Activated T-cell treated with anti-CD3 and anti-CD28 coated beads, Interleukin-2, amount 50 U/mL, for 72 hours (primary cell): ENCODE measurements at regions not wholly inside any gene's neighbourhood (a gene's known extent, or its start where the extent isn't known, plus 50 kb on each side); places are given as distances from the start of the nearest gene placed in this dataset.

Experiments used
- ATAC-seq, 2 donors: fragments of 150-1000 bp; cut with Tn5 transposase; replicated peaks in 1 of 2; 2 replicates each; pipeline ENCODE4 v1.10.0; 2021; ENCODE audit warnings: moderate library complexity in 2 of 2, mild to moderate bottlenecking in 1 of 2
- DNase-seq, 2 donors: peaks; one replicate each; pipeline ENCODE4 v3.0.0; 2021 to 2022; ENCODE audit warnings: mixed read lengths in 1 of 2
- H3K27ac Mint-ChIP-seq: one replicate; pipeline ENCODE4 v1.8.0; 2022; ENCODE audit warnings: mild to moderate bottlenecking, moderate library complexity, mixed read lengths
- H3K27me3 Mint-ChIP-seq: one replicate; pipeline ENCODE4 v1.8.0; 2022; ENCODE audit warnings: low read depth, mixed read lengths
- H3K36me3 Mint-ChIP-seq, 2 donors: one replicate each; pipeline ENCODE4 v1.8.0; 2022; ENCODE audit warnings: mixed read lengths in 2 of 2, mild to moderate bottlenecking in 1 of 2; ENCODE audit not compliant: insufficient read depth in 2 of 2
- H3K4me1 Mint-ChIP-seq: one replicate; pipeline ENCODE4 v1.8.0; 2022; ENCODE audit warnings: low read depth, mixed read lengths
- H3K4me3 Mint-ChIP-seq, 2 donors: one replicate each; pipeline ENCODE4 v1.8.0; 2022; ENCODE audit warnings: mild to moderate bottlenecking in 2 of 2, mixed read lengths in 2 of 2, moderate library complexity in 2 of 2
- H3K9me3 Mint-ChIP-seq, 2 donors: one replicate each; pipeline ENCODE4 v1.8.0; 2022; ENCODE audit warnings: mixed read lengths in 2 of 2

DNA sequence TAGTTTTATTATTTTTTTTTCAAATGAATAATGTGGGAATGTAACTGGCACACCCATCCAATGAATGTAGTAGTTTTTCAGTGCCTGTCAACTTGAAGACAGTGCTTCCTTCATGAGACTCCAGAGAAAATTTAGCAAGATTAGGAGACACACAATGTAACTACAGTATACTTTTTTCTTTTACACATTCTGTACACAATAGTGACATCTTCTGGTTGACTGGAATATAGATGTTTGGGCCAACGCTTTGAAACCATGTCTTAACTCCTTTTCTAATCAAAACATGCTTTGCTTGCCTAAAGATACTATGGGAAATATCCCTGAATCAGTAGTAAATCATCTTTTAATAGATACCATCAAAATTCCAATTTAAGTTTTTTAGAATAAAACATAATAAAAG lies 229.5 kb upstream of the ZC3H15 start:
- Mint-ChIP-seq H3K36me3 (no peaks in the 10 kb centered on the region), H3K27ac (no peak overlapping the region), H3K4me3 (no peak overlapping the region), H3K27me3 (no peaks in the 10 kb centered on the region), H3K4me1 (no peaks in the 10 kb centered on the region), H3K9me3 (no peaks in the 10 kb centered on the region)
- DNase-seq, result no peak
- ATAC-seq, result no peak

DNA sequence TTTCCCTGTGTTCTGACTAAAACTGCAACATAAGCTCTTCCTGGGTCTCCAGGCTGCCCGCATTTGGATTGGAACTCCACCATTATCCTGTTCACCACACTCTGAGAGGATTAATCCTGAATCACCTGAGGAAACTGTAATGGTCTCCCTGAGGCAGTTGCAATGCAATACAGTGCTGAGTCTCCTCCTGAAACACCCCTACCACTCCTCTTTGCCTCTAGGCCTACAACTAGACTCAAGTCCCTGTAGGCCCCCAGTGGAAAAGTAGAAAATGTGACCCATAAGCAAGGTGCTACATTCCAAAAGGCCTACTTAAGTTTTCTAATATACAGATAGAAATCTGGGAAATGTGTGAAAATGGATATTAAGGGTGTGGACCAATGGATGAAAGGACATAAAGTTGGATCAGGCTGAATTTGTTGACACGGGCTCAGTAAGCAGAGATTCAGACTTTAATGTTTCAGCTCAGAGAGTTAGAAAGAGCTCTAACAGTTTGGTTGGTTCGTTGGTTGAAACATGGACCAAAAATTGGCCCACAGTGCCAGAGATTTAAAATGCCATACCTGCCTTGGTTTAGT lies 222.3 kb upstream of the ZC3H15 start:
- Mint-ChIP-seq H3K4me3 (no peak overlapping the region), H3K36me3 (peaks cover 0 to 3% of the 10 kb centered on the region in 2 donors)

DNA sequence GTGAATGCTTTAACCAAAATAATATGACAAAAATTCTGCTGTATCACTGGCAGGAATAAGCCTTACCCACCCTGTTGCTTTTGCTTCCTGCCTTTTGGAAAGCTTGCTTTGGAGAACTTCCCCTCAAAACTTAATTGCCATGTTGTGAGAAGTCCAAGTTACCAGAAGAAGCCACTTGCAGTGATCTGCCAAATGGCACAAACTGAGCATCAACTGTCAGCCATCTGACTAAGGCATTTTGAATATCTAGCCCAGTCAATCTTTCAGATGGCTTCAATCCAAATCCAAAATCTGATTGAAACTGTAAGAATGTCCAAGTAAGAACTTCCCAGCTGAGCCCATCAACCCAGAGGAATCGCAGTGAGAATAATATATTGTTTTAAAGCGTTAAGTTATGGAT lies 216.5 kb upstream of the ZC3H15 start:
- Mint-ChIP-seq H3K27ac (no peak overlapping the region), H3K4me1 (no peaks in the 10 kb centered on the region), H3K9me3 (peaks cover 3 to 6% of the 10 kb centered on the region in 2 donors), H3K36me3 (peaks cover 4 to 6% of the 10 kb centered on the region in 2 donors), H3K27me3 (no peaks in the 10 kb centered on the region), H3K4me3 (no peak overlapping the region)
- ATAC-seq, result no peak
- no peak for DNase-seq

More for the DNA sequence above, 222.3 kb upstream of the ZC3H15 start:
- Mint-ChIP-seq H3K4me1 (no peaks in the 10 kb centered on the region), H3K27ac (no peak overlapping the region), H3K9me3 (peaks cover 0 to 4% of the 10 kb centered on the region in 2 donors), H3K27me3 (no peaks in the 10 kb centered on the region)
- ATAC-seq, result no peak
- DNase-seq, result no peak

DNA sequence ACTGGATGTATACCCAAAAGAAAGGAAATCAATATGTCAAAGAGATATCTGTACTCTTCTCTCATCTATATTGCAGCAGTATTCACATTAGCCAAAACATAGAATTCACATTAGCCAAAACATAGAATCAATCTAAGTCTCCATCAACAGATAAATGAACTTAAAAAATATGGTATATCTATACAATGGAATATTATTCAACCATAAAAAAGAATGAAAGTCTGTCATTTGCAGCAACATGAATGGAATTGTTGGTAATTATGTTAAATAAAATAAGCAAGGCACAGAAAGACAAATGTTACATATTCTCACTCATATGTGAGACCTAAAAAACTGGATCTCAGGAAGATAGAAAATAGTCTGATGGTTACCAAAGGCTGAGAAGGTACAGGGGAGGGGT lies 212.1 kb upstream of the ZC3H15 start:
- Mint-ChIP-seq H3K27me3 (no peaks in the 10 kb centered on the region), H3K4me3 (no peak overlapping the region), H3K9me3 (peaks cover 3 to 7% of the 10 kb centered on the region in 2 donors), H3K27ac (no peak overlapping the region), H3K4me1 (no peaks in the 10 kb centered on the region), H3K36me3 (peaks cover 4 to 5% of the 10 kb centered on the region in 2 donors)
- DNase-seq (no peak), ATAC-seq (no peak)

DNA sequence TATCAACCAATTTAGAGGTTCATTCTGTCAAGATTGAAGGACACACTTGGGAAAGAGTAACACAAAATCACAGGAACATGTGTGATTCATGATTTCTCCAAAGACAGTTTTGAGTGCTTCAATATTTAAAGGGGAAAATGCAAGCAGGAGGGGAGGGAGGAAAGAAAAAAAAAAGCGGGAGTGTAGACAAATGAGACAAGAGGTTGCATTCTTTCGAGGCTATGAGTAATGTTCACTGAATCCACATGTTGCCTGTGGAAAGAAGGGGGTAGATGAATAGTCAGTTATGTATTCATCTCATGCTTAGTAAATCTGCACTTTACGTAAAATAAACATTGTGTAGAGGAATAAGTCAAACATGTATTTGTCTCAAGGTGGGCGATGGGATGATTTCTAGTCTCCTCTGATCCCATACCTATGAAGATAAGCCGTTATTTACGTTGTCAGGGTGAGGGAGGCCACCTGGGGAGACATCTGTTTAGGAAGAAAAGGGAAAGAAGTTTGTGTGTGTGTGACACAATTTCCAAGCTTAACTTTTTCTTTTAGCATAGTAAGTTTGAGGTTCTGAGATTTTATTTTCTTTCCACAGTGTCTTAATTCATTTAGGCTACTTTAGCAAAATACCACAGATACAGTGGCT lies 211.0 kb upstream of the ZC3H15 start:
- Mint-ChIP-seq H3K9me3 (peaks cover 3 to 7% of the 10 kb centered on the region in 2 donors), H3K27me3 (no peaks in the 10 kb centered on the region), H3K4me1 (no peaks in the 10 kb centered on the region), H3K27ac (no peak overlapping the region), H3K4me3 (no peak overlapping the region), H3K36me3 (peaks cover 2 to 4% of the 10 kb centered on the region in 2 donors)
- no peak for ATAC-seq
- DNase-seq, result no peak

DNA sequence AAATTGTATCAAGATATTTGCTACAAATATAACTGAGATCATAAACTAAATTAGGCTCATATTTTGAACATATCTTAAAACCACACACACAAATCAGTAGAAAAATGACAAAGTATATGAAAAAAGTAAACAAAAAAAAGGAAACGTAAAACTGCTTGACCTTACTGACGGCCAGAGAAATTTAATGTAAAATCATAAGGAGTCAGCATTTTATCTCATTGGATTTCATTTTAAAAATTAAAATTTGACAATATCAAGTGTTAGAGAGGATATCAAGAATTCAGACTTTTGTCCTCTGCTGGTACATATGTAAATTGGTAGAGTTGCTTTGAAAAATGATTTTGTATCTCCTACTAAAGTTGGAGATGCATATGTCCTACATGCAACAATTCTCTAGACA lies 209.2 kb upstream of the ZC3H15 start:
- DNase-seq (no peak), ATAC-seq (no peak)
- no peak overlapping the region for H3K27ac Mint-ChIP-seq
- no peak overlapping the region for H3K4me3 Mint-ChIP-seq
- H3K4me1 Mint-ChIP-seq, result no peaks in the 10 kb centered on the region
- H3K36me3 Mint-ChIP-seq, result peaks cover 2 to 4% of the 10 kb centered on the region in 2 donors
- H3K9me3 Mint-ChIP-seq, result peaks cover 3 to 12% of the 10 kb centered on the region in 2 donors
- no peaks in the 10 kb centered on the region for H3K27me3 Mint-ChIP-seq

DNA sequence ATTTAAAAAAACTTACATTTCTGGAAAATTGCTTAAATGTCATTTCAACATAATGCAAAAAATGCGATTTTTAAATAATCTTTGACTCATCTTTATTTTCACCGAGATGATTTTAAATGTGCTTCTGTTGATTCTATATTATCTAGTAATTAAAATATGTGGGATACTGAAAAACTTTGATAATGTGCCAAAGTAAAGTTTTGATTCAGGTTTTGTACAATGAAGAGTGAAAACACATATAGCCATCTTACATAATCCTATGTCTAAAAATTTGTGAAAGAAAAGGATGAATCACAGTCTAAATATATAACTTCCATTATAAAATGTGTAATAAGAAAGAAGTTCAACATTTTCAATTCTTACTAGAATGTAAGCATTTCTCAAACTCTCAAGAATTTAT lies 204.3 kb upstream of the ZC3H15 start:
- ATAC-seq, result no peak
- H3K27ac Mint-ChIP-seq, result no peak overlapping the region
- peaks cover 0 to 5% of the 10 kb centered on the region in 2 donors for H3K9me3 Mint-ChIP-seq
- no peaks in the 10 kb centered on the region for H3K36me3 Mint-ChIP-seq
- no peak for DNase-seq
- H3K4me1 Mint-ChIP-seq, result no peaks in the 10 kb centered on the region
- no peak overlapping the region for H3K4me3 Mint-ChIP-seq
- H3K27me3 Mint-ChIP-seq, result no peaks in the 10 kb centered on the region

DNA sequence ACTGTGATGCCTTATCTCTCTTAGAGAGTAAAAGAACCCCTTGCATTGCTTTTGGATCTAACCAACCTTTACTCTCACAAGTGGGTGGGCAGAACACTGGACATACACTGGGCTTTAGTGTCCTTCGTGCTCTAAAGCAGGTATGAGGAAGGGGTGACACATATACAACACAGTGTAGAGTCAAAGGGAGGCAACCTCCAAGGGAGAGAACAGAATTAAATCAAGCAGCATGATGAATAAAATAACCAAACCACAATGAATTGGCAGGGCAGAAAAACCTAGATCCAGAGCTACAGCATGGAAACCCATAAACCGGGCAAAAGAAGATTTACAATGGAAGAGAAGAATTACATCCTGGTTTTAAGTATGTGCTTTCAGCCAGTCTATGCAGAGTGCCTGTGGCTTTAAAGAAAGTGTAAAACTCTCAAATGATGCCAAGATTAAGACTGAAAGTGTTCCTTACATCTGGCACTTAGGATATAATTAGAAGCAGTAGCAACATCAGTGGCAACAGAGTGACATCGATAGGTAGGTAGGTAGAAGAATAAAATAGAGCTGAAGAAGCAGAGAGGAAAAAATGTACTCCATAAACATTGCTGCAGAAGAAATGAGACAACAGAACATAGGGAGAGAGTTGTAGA lies 191.7 kb upstream of the ZC3H15 start:
- no peak overlapping the region for H3K27ac Mint-ChIP-seq
- H3K9me3 Mint-ChIP-seq, result no peaks in the 10 kb centered on the region
- DNase-seq (no peak), ATAC-seq (no peak)
- H3K4me3 Mint-ChIP-seq, result no peak overlapping the region
- H3K36me3 Mint-ChIP-seq, result no peaks in the 10 kb centered on the region
- no peaks in the 10 kb centered on the region for H3K4me1 Mint-ChIP-seq
- H3K27me3 Mint-ChIP-seq, result no peaks in the 10 kb centered on the region

DNA sequence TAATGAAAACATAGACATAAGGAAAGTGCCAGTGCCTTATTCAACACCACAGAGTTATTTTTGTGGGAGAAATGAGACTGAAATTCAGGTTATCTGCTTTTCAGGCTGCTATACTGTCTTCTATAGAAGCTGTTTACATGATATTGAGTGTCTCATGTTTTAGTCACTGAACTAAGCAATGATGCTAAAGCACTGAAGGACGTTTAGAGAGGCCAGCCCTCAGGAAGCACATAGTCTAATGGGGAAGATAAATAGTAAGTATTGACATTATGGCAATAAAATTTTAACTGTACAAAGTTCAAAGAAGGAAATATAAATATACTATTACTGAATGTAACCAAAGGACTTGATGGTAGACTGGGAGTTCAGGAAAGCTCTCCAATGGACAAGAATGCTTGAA lies 186.4 kb upstream of the ZC3H15 start:
- H3K4me3 Mint-ChIP-seq, result no peak overlapping the region
- H3K36me3 Mint-ChIP-seq, result peaks cover 0 to 2% of the 10 kb centered on the region in 2 donors
- H3K27ac Mint-ChIP-seq, result no peak overlapping the region
- no peaks in the 10 kb centered on the region for H3K27me3 Mint-ChIP-seq
- peaks cover 0 to 5% of the 10 kb centered on the region in 2 donors for H3K9me3 Mint-ChIP-seq
- ATAC-seq (no peak), DNase-seq (no peak)
- H3K4me1 Mint-ChIP-seq, result no peaks in the 10 kb centered on the region

DNA sequence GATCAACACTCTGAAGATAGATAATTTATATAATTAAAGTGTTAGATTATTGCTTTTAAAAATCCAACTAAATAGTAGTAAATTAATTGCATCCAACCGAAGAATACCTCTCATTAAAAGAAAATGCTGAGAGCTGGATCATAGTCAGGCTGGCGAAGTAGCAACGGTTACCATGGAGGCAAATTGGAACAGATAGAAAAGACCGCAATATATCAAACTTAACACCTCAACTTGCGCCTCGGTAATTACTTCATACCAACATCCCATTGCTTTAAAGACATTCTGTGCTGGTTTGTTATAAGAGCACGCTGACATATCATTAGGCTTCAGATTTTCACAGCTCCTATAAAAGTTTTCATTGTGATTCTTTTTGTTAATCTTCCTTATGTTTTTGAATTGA lies 183.8 kb upstream of the ZC3H15 start:
- DNase-seq (no peak), ATAC-seq (no peak)
- no peak overlapping the region for H3K27ac Mint-ChIP-seq
- no peaks in the 10 kb centered on the region for H3K4me1 Mint-ChIP-seq
- H3K4me3 Mint-ChIP-seq, result no peak overlapping the region
- no peaks in the 10 kb centered on the region for H3K27me3 Mint-ChIP-seq
- H3K36me3 Mint-ChIP-seq, result peaks cover 0 to 2% of the 10 kb centered on the region in 2 donors
- peaks cover 0 to 5% of the 10 kb centered on the region in 2 donors for H3K9me3 Mint-ChIP-seq

DNA sequence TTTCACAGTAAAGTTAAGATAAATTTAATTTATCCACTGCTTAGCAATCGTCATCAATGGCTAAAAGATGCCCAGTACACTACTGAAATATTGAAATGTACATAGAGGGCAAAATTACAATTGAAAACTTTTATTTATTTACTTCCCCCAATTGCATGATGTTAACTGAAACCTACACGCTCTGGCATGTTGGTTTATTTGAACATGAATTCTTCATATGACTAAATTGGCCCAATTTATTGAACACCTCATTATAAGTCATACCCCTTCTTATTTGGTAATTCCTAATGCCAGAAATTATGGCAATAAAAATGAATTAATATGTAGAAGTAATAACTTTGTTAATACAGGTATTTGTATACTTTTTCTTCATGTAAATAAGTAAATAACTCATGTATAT lies 183.0 kb upstream of the ZC3H15 start:
- H3K4me3 Mint-ChIP-seq, result no peak overlapping the region
- no peaks in the 10 kb centered on the region for H3K27me3 Mint-ChIP-seq
- H3K4me1 Mint-ChIP-seq, result no peaks in the 10 kb centered on the region
- peaks cover 0 to 2% of the 10 kb centered on the region in 2 donors for H3K36me3 Mint-ChIP-seq
- H3K27ac Mint-ChIP-seq, result no peak overlapping the region
- peaks cover 0 to 5% of the 10 kb centered on the region in 2 donors for H3K9me3 Mint-ChIP-seq
- DNase-seq (no peak), ATAC-seq (no peak)

DNA sequence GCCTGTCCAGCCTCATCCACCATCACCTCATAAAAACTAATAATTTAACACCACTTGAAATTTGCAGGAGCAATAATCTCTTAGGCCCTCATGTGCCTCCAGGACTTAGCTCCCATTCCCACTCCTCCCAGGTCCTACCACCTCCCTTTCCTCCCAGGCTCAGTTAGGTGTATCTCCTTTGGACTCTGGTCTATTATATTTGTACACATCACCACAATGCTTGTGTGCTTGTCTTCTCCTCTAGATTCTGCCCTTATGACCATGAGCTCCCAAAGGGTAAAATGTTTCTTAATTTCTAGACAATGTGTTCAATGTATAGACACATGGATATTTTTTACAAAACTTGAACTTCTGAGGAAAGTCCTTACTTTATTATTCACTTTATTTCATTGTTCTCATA lies 182.0 kb upstream of the ZC3H15 start:
- no peak for DNase-seq
- no peaks in the 10 kb centered on the region for H3K27me3 Mint-ChIP-seq
- no peak for ATAC-seq
- H3K27ac Mint-ChIP-seq, result no peak overlapping the region
- no peaks in the 10 kb centered on the region for H3K4me1 Mint-ChIP-seq
- peaks cover 0 to 2% of the 10 kb centered on the region in 2 donors for H3K36me3 Mint-ChIP-seq
- H3K4me3 Mint-ChIP-seq, result no peak overlapping the region
- peaks cover 0 to 5% of the 10 kb centered on the region in 2 donors for H3K9me3 Mint-ChIP-seq

DNA sequence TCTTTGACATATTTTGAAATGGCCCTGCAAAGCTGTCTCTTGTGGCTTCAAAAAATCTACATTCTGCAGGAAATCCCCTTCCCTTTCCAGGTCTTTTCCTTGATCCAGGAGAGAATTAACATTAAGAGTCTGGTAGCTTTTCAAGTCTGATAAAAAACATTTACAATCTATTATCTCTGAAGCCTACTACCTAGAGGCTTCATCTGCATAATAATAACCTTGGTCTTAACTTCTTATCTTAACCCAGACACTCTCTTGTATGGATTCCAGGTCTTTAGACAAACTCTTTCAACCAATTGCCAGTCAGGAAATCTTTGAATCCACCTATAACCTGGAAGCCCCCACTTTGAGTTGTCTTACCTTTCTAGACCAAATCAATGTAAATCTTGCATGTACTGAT lies 179.3 kb upstream of the ZC3H15 start:
- no peaks in the 10 kb centered on the region for H3K4me1 Mint-ChIP-seq
- H3K27me3 Mint-ChIP-seq, result no peaks in the 10 kb centered on the region
- peaks cover 6% of the 10 kb centered on the region in 2 donors for H3K36me3 Mint-ChIP-seq
- H3K27ac Mint-ChIP-seq, result no peak overlapping the region
- peaks cover 0 to 3% of the 10 kb centered on the region in 2 donors for H3K9me3 Mint-ChIP-seq
- ATAC-seq, result no peak
- no peak for DNase-seq
- no peak overlapping the region for H3K4me3 Mint-ChIP-seq
